ENCODE measurements at regions not wholly inside any gene's neighbourhood (a gene's known extent, or its start where the extent isn't known, plus 50 kb on each side); places are given as distances from the start of the nearest gene placed in this dataset.

- TF ChIP-seq, protein P1, sequence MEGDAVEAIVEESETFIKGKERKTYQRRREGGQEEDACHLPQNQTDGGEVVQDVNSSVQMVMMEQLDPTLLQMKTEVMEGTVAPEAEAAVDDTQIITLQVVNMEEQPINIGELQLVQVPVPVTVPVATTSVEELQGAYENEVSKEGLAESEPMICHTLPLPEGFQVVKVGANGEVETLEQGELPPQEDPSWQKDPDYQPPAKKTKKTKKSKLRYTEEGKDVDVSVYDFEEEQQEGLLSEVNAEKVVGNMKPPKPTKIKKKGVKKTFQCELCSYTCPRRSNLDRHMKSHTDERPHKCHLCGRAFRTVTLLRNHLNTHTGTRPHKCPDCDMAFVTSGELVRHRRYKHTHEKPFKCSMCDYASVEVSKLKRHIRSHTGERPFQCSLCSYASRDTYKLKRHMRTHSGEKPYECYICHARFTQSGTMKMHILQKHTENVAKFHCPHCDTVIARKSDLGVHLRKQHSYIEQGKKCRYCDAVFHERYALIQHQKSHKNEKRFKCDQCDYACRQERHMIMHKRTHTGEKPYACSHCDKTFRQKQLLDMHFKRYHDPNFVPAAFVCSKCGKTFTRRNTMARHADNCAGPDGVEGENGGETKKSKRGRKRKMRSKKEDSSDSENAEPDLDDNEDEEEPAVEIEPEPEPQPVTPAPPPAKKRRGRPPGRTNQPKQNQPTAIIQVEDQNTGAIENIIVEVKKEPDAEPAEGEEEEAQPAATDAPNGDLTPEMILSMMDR (IDR thresholded peaks at IDR 0.05; ENCODE audit: insufficient read depth, low read length) = no peak
- no peak for TF ChIP-seq POLR2AphosphoS5 (IDR thresholded peaks at IDR 0.05; ENCODE audit: low read depth)
Observed at GRCh38 chr2:173808718-173809117, 156.5 kb downstream of the SP3 start.
